GM21723 (cell line): ENCODE measurements at regions not wholly inside any gene's neighbourhood (a gene's known extent, or its start where the extent isn't known, plus 50 kb on each side); places are given as distances from the start of the nearest gene placed in this dataset.
"Not testable (repeated sequence)": the region's sequence is repeated elsewhere in the genome, so short reads cannot be mapped to it uniquely, and the experiment has no call there.

Experiments used
- ATAC-seq: cut with Tn5 transposase; IDR thresholded peaks from one replicate; pipeline ENCODE4 v1.9.1; 2021; ENCODE audit warnings: mild to moderate bottlenecking, moderate library complexity; ENCODE audit not compliant: unreplicated experiment

DNA sequence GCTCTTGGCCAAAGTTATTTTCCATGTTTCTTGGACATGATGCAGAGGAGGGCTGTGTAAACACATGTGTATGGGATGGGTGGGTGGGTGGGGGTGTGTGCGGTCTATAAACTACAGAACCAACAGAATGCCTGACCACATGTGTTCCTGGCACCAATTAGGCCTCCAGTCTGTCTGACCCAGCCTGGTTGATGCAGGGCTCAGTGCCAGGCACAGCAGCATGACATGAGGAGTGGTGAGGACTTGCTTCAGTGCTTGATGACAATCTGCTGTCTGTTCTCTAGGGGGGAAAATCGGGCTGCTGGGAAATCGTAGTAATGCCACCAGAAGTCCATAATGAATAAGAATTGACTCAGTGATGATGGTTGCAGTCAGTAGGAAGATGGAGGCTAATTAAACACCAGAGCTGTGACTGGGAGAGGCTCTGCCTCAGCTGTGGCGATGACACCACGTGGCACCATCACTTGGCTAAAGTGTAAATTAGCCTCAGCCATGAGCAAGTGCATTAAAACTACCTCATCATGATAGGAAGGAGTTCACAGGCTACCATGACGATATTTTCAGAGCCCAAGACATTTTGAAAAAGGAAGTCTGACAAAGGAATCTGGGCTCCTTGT, 260.1 kb upstream of the PODXL start:
- no peak for ATAC-seq

GRCh38 chr7:131808736-131809135, 252.3 kb upstream of the PODXL start:
- ATAC-seq, result no peak

DNA sequence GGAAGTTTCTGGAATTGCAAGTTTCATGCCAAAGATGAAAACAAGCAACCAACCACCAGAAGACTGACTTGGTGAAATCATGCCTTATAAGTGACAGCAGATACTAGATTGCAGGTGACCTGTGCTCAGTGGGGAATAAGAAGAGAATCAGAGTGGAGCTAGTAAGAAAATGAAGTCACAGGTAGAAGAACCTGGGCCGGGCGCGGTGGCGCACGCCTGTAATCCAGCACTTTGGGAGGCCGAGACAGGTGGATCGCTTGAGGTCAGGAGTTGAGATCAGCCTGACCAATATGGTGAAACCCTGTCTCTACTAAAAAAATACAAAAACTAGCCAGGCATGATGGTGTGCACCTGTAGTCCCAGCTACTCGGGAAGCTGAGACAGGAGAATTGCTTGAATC, 251.7 kb upstream of the PODXL start:
- not testable (repeated sequence) for ATAC-seq

- no peak for ATAC-seq
Measured at GRCh38 chr7:131803816-131804215, 247.4 kb upstream of the PODXL start.

GRCh38 chr7:131802195-131802864, 245.9 kb upstream of the PODXL start:
- no peak for ATAC-seq

- ATAC-seq, result no peak
Measured at GRCh38 chr7:131800531-131800930, 244.1 kb upstream of the PODXL start.

DNA sequence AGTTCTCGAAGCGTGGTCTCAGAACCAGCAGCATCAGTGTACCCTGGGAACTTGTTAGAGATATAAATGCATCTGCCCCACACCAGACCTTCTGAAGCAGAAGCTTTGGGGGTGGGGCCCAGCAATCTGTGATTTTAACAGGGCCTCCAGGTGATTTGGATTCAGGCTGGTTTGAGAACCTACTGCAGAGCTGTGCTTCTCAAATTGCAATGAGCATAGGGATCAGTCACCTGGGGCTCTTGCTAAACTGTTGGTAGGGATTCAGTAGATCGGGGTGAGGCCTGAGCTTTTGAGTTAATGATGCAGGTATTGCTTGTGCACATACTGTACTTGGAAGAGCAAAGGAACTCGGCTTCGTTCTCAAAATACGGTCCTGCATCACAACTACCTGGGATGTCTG, 243.6 kb upstream of the PODXL start:
- ATAC-seq, result no peak

DNA sequence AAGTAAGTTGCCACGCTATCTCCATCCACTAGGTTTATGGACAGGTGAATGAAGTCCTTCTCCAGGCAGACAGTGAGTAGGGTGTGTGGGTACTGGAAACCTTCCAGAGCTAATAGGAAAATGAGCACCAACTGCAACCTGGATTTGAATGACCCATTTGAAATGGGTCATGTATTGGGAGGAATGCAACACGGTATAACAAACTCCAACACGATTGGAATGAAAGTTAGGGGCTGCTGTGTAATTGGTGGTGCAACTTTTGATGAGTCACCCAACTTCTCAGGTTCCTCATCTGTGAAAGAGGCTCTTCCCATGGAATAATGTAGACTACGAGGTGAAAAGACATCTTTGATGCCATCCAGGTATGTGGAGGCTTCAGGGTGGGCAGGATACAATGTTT, 241.4 kb upstream of the PODXL start:
- no peak for ATAC-seq

GRCh38 chr7:131795400-131795799, 239.0 kb upstream of the PODXL start:
- no peak for ATAC-seq

GRCh38 chr7:131792311-131792710, 235.9 kb upstream of the PODXL start:
- no peak for ATAC-seq

DNA sequence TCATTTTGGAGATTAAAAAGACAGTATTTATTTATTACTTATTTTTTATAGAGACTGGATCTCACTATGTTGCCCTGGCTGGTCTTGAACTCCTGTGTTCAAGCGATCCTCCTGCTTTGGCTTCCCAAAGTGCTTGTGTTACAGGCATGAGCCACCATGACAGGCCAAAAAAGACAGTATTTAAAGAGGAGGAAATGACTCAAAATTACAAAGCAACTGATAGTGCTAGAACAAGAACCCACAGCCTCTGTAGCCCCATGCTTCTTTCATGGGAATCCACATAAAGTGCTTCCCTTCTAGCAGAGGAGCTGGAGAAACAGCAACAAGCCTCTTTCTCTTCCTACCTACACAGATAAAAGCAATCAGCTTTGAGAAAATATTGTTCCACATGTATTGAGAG, 230.7 kb upstream of the PODXL start:
- ATAC-seq, result no peak

GRCh38 chr7:131786204-131786603, 229.8 kb upstream of the PODXL start:
- no peak for ATAC-seq

DNA sequence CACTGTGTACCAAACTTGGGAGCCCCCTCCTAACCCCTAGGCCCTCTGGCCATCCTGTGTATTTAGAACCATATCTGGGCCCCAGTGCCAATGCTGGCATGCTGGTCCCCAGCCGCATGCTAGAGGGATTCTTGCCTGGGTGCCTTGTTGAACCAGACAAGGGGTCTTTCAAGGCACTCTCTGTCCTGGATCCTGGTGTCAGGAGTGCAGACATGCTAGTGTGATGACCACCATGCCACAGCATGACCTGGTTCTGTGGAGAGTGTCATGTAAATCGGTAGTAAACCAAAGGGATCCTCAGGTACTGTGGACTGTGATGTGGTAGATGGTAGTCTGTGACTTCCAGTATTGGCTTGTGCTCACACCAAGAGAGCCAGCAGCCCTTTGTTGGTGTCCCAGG, 222.2 kb upstream of the PODXL start:
- no peak for ATAC-seq

DNA sequence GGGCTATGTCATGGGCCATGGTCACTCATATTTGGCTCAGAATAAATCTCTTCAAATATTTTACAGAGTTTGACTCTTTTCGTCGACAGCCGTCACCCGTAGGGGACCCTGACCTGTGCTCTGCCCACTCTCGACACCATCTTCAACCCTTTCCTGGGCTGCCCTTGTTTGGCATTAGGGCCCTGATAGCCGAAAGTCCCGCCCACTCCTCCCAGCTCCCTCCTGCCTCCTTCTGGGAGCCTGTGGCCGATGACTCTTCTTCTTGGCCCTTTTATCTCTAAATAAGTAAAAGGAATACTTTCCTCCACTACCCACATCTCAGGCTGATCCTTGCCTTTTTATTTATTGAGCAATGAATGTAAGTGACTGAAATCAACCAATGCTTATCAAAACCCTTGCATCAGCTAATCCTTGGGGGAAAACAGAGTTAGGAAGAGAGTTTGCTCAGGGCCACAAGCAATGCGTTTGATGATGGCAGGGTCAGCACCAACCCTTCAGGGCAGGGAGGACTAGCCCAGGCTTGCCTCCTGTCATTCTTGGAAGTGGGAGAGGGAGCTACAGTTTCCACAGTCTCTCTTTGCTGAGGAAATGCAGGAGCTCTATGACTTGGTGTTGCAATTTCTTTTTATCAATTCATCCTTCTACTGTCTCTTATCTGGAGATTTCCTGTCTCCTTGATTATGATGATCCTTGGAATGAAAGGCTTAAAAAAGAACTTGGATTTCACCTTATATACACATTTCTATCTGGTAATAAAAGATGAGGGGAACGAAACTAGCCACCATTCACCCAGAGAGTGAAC, 218.2 kb upstream of the PODXL start:
- ATAC-seq, result no peak

DNA sequence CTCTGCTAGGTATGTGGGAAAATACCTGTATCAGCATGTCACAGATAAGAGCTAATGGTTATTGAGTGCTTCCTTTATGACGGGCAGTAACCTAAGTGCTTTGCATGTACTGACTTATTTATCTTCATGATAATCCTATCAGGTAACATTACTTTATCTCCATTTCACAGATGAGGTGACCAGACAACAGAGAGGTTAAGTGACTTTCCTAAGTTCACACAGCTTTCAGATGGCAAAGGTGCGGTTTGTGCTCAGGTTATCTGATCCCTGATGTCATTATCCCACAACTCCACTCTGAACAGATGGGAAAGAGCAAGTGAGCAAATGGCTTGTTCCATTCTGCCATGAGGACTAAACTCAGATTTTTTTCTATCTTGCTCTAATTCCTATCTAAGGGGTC, 217.0 kb upstream of the PODXL start:
- no peak for ATAC-seq

GRCh38 chr7:131769241-131769640, 212.8 kb upstream of the PODXL start:
- no peak for ATAC-seq

DNA sequence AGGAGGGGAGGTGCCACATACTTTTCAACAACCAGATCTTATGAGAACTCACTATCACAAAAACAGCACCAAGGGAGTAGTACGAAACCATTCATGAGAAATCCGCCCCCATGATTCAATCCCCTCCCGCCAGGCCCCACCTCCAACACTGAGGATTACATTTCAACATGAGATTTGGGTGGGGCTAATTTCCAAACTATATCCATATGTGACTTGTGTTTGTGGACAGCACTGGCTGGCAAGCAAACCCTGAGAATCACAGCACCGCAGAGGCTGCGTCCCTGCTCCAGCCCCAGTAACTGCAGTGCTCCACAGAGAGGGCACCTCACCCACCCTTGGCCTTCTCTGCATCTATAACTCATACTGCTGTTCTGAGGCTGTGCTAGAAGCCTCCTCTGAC, 211.2 kb upstream of the PODXL start:
- ATAC-seq, result no peak

- ATAC-seq, result no peak
Measured at GRCh38 chr7:131765575-131765974, 209.1 kb upstream of the PODXL start.

- ATAC-seq, result no peak
Measured at GRCh38 chr7:131764143-131764775, 207.8 kb upstream of the PODXL start.

GRCh38 chr7:131762753-131763152, 206.3 kb upstream of the PODXL start:
- no peak for ATAC-seq

DNA sequence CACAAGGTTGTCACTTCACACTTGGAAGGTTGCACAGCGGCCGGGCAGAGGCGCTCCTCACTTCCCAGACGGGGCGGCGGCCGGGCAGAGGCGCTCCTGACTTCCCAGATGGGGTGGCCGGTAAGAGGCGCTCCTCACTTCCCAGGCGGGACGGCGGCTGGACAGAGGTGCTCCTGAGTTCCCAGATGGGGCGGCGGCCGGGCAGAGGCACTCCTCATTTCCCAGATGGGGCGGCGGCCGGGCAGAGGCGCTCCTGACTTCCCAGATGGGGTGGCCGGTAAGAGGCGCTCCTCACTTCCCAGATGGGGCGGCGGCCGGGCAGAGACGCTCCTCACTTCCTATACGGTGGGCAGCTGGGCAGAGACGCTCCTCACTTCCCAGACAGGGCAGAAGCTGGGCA, 199.4 kb upstream of the PODXL start:
- ATAC-seq, result not testable (repeated sequence)
